Stomach (tissue), 8 donors: ENCODE measurements at regions not wholly inside any gene's neighbourhood (a gene's known extent, or its start where the extent isn't known, plus 50 kb on each side); places are given as distances from the start of the nearest gene placed in this dataset.

Experiments
- DNase-seq, 2 donors: peaks; one replicate each; pipeline versions ENCODE4 v3.0.0 to v3.0.0-alpha.2; 2013 to 2019
- H3K27ac ChIP-seq, 5 donors: fragments of 200-600 bp in 4 of 5; sonication (generic) in 4 of 5; one replicate each; pipeline ENCODE4 v1.5.1; 2013 to 2019; ENCODE audit warnings: mild to moderate bottlenecking in 1 of 5, moderate library complexity in 1 of 5
- H3K27me3 ChIP-seq, 3 donors: fragments of 200-600 bp; sonication (generic); one replicate each; pipeline ENCODE4 v1.5.1; 2017 to 2019; ENCODE audit warnings: mixed run types in 1 of 3
- H3K36me3 ChIP-seq, 4 donors: fragments of 200-600 bp; sonication (generic); 1 replicate in 3 of 4; 2 replicates in 1 of 4; pipeline ENCODE4 v1.5.1; 2016 to 2019
- H3K4me1 ChIP-seq, 4 donors: fragments of 200-600 bp; sonication (generic); one replicate each; pipeline ENCODE4 v1.5.1; 2016 to 2019
- H3K4me3 ChIP-seq, 4 donors: fragments of 200-600 bp; sonication (generic) in 3 of 4; one replicate each; pipeline ENCODE4 v1.5.1; 2016 to 2019; ENCODE audit warnings: mild to moderate bottlenecking in 1 of 4
- H3K9me3 ChIP-seq, 4 donors: fragments of 200-600 bp; sonication (generic); one replicate each; pipeline ENCODE4 v1.5.1; 2016 to 2019
- CTCF ChIP-seq, 7 experiments: fragments of 450-650 bp in 4 of 7; fragments of 200-600 bp in 3 of 7; sonication (generic) in 3 of 7; IDR thresholded peaks; one replicate each; pipeline ENCODE4 v1.5.1; 2016 to 2019; ENCODE audit warnings: antibody characterized with exemption in 7 of 7, control low read depth in 2 of 7, mild to moderate bottlenecking in 1 of 7
- EP300 ChIP-seq: sonication (generic); formaldehyde crosslinking; IDR thresholded peaks from one replicate; pipeline ENCODE4 v1.6.1; 2017; ENCODE audit warnings: antibody characterized with exemption
- POLR2A ChIP-seq, 4 donors: fragments of 450-650 bp; IDR thresholded peaks; one replicate each; pipeline ENCODE4 v1.6.1; 2016; ENCODE audit warnings: antibody characterized with exemption in 4 of 4, control low read depth in 2 of 4, mild to moderate bottlenecking in 1 of 4, moderate library complexity in 1 of 4
- POLR2AphosphoS5 ChIP-seq, 3 donors: sonication (generic); formaldehyde crosslinking; IDR thresholded peaks; one replicate each; pipeline ENCODE4 v1.6.1; 2016; ENCODE audit warnings: antibody characterized with exemption in 3 of 3
- WGBS, 5 donors: extraction: QIAGEN DNeasy Blood & Tissue Kit in 3 of 5; methylation state at CpG; one replicate each; pipeline versions ENCODE4 v1.1.5 to v1.1.7; 2013 to 2018; 5-methylcytosine and 5-hydroxymethylcytosine counted together
- intact Hi-C: fragments of 100-400 bp; cut with DNase I; formaldehyde crosslinking; loops from one replicate; pipeline ENCODE4 v1.15.1; 2023; ENCODE audit warnings: low total_unique reads
- donor health status: healthy with polysubstance abuse.
- donor health status: Bipolar disorder and iron deficiency.
- donor health status: healthy.

GRCh38 chr4:79685542-79685941 lies 277.5 kb upstream of the GK2 start:
- H3K4me1 ChIP-seq = peaks cover 0 to 5% (median 2%) of the 10 kb centered on the region in 4 donors
- WGBS, 5 donors = 95 to 100% (median 96%) methylated on average over 2 of the region's 2 CpGs
- H3K27me3 ChIP-seq = no peaks in the 10 kb centered on the region
- intact Hi-C loops = no loop called here
- H3K4me3 ChIP-seq = no peak overlapping the region
- TF ChIP-seq CTCF (IDR thresholded peaks at IDR 0.05) = no peak
- no peak for TF ChIP-seq EP300
- TF ChIP-seq POLR2AphosphoS5 (IDR thresholded peaks at IDR 0.05) = no peak
- no peak for TF ChIP-seq POLR2A (IDR thresholded peaks at IDR 0.05)
- no peaks in the 10 kb centered on the region for H3K9me3 ChIP-seq
- no peak for DNase-seq
- no peak overlapping the region for H3K27ac ChIP-seq
- H3K36me3 ChIP-seq = no peaks in the 10 kb centered on the region

DNA sequence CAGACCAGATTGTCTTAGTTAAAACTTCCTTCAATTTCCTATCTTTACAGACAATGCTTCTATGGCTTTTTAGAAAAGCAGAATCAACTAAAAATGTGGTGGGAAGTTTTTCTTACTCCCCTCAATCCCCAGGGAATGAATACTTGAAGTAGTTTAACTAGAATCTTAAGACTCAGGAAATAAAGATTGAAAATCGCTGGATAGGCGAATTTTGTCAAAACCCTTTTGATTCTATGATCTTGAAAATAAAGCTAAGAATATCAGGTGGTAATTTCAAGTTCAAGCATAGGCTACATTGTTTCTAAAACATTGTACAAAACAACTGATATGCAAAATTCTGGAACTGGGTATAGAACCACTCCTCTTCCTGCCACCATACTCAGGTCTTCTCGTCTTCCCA lies 276.5 kb upstream of the GK2 start:
- no peaks in the 10 kb centered on the region for H3K36me3 ChIP-seq
- intact Hi-C loops = no loop called here
- TF ChIP-seq EP300 = no peak

GRCh38 chr4:79682801-79683530 lies 274.9 kb upstream of the GK2 start:
- Histone ChIP-seq H3K27me3 (no peaks in the 10 kb centered on the region), H3K9me3 (no peaks in the 10 kb centered on the region), H3K27ac (no peak overlapping the region), H3K4me1 (peaks cover 0 to 5% (median 2%) of the 10 kb centered on the region in 4 donors), H3K4me3 (no peak overlapping the region), H3K36me3 (no peaks in the 10 kb centered on the region)
- 53 to 64% (median 60%) methylated on average over 6 of the region's 6 CpGs for WGBS, 5 donors
- TF ChIP-seq CTCF (IDR thresholded peaks at IDR 0.05) (no peak), POLR2A (IDR thresholded peaks at IDR 0.05) (no peak), EP300 (no peak)
- peak in 1 of 2 donors; percentile 27 for DNase-seq
- intact Hi-C loops = no loop called here

More for the DNA sequence above, 276.5 kb upstream of the GK2 start:
- Histone ChIP-seq H3K4me3 (no peak overlapping the region), H3K9me3 (no peaks in the 10 kb centered on the region), H3K27me3 (no peaks in the 10 kb centered on the region), H3K27ac (no peak overlapping the region), H3K4me1 (peaks cover 0 to 5% (median 2%) of the 10 kb centered on the region in 4 donors)
- WGBS, 5 donors = 77 to 88% (median 80%) methylated on average over 3 of the region's 3 CpGs
- no peak for DNase-seq

- H3K9me3 ChIP-seq = no peaks in the 10 kb centered on the region
- H3K27me3 ChIP-seq = no peaks in the 10 kb centered on the region
- DNase-seq = no peak
- no peak overlapping the region for H3K4me3 ChIP-seq
- no peak overlapping the region for H3K27ac ChIP-seq
- H3K4me1 ChIP-seq = peaks cover 0 to 5% (median 2%) of the 10 kb centered on the region in 4 donors
- WGBS, 5 donors = 68 to 81% (median 74%) methylated on average over 4 of the region's 4 CpGs
- H3K36me3 ChIP-seq = no peaks in the 10 kb centered on the region
- intact Hi-C loops = no loop called here
- no peak for TF ChIP-seq EP300
- TF ChIP-seq CTCF (IDR thresholded peaks at IDR 0.05) = no peak
- TF ChIP-seq POLR2A (IDR thresholded peaks at IDR 0.05) = no peak
- no peak for TF ChIP-seq POLR2AphosphoS5 (IDR thresholded peaks at IDR 0.05)
Observed at GRCh38 chr4:79682161-79682560, 274.1 kb upstream of the GK2 start.

- WGBS, 5 donors = 81 to 100% (median 92%) methylated on average over 1 of the region's 1 CpG
Observed at GRCh38 chr4:79679859-79680258, 271.8 kb upstream of the GK2 start.

More at GRCh38 chr4:79679859-79680258, 271.8 kb upstream of the GK2 start:
- intact Hi-C loops = no loop called here
- H3K4me3 ChIP-seq = no peak overlapping the region
- no peak overlapping the region for H3K27ac ChIP-seq
- H3K27me3 ChIP-seq = no peaks in the 10 kb centered on the region
- no peak for DNase-seq
- no peaks in the 10 kb centered on the region for H3K36me3 ChIP-seq
- TF ChIP-seq CTCF (IDR thresholded peaks at IDR 0.05) (no peak), POLR2AphosphoS5 (IDR thresholded peaks at IDR 0.05) (no peak), EP300 (no peak), POLR2A (IDR thresholded peaks at IDR 0.05) (no peak)
- peaks cover 0 to 5% (median 2%) of the 10 kb centered on the region in 4 donors for H3K4me1 ChIP-seq
- H3K9me3 ChIP-seq = no peaks in the 10 kb centered on the region
